Calu3 (cell line): ENCODE measurements at regions not wholly inside any gene's neighbourhood (a gene's known extent, or its start where the extent isn't known, plus 50 kb on each side); places are given as distances from the start of the nearest gene placed in this dataset.

Experiments used
- BruUV-seq: library from RNA; stranded (reverse); fragments of 400-500 nt; replicated peaks from 2 replicates; lab custom pipeline; 2021; lab: Mats Ljungman, UMichigan
- CTCF ChIA-PET: fragments of 300-600 bp; sonication (Branson Sonifier 250); formaldehyde crosslinking; loops from one replicate; lab custom pipeline; 2022; ENCODE audit warnings: antibody characterized with exemption; lab: Charles Lee
- DNase-seq: peaks from one replicate; pipeline ENCODE4 v3.0.0; 2022
- H3K27ac Mint-ChIP-seq: one replicate; pipeline ENCODE4 v1.8.0; 2022; ENCODE audit warnings: mixed read lengths; ENCODE audit not compliant: unreplicated experiment
- H3K27me3 Mint-ChIP-seq: one replicate; pipeline ENCODE4 v1.8.0; 2022; ENCODE audit warnings: mixed read lengths; ENCODE audit not compliant: unreplicated experiment
- H3K36me3 Mint-ChIP-seq: one replicate; pipeline ENCODE4 v1.8.0; 2022; ENCODE audit warnings: mild to moderate bottlenecking, moderate library complexity, mixed read lengths; ENCODE audit not compliant: insufficient read depth, unreplicated experiment
- H3K4me1 Mint-ChIP-seq: one replicate; pipeline ENCODE4 v1.8.0; 2022; ENCODE audit warnings: mild to moderate bottlenecking, low read depth, mixed read lengths; ENCODE audit not compliant: unreplicated experiment
- H3K4me3 Mint-ChIP-seq: one replicate; pipeline ENCODE4 v1.8.0; 2022; ENCODE audit warnings: mild to moderate bottlenecking, low read depth, moderate library complexity, mixed read lengths; ENCODE audit not compliant: unreplicated experiment
- H3K9me3 Mint-ChIP-seq: one replicate; pipeline ENCODE4 v1.8.0; 2022; ENCODE audit warnings: low read depth, mixed read lengths; ENCODE audit not compliant: unreplicated experiment
- CTCF ChIP-seq: fragments of 200-600 bp; IDR thresholded peaks from one replicate; pipeline ENCODE4 v1.8.0; 2022; ENCODE audit warnings: antibody characterized with exemption; ENCODE audit not compliant: unreplicated experiment
- intact Hi-C: fragments of 100-400 bp; cut with micrococcal nuclease; formaldehyde crosslinking; loops from one replicate; pipeline ENCODE4 v1.10.0; 2022; ENCODE audit not compliant: unreplicated experiment

DNA sequence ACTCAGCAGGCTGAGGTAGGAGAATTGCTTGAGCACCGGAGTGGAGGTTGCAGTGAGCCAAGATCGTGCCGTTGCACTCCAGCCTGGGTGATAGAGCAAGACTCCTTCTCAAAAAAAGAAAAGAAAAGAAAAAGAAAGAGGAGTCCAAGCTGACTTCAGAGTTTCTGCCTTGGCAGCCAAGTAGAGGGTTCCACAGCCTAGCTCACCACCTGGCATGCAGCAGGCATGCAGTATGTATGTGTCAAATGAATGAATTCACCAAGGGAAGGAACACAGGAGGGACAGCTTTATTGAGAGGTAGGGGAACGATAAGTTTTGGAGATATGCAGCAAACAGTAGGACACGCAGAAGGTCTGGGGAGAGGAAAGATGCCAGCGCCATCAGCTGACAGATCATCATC is 230.4 kb downstream of the BUD13 start:
- no peak for TF ChIP-seq CTCF
- CTCF ChIA-PET: no interaction called here
- Mint-ChIP-seq H3K4me3 (no peak overlapping the region), H3K4me1 (no peaks in the 10 kb centered on the region), H3K9me3 (no peaks in the 10 kb centered on the region), H3K27ac (no peak overlapping the region), H3K36me3 (no peaks in the 10 kb centered on the region), H3K27me3 (peaks cover 37% of the 10 kb centered on the region)
- intact Hi-C loops: no loop called here
- BruUV-seq: no TSS peak
- no peak for DNase-seq

GRCh38 chr11:116541460-116541859 is 231.3 kb downstream of the BUD13 start:
- CTCF ChIA-PET: no interaction called here
- BruUV-seq: no TSS peak

GRCh38 chr11:116540645-116541304 is 232.0 kb downstream of the BUD13 start:
- CTCF ChIA-PET: no interaction called here
- H3K27ac Mint-ChIP-seq: no peak overlapping the region
- no peaks in the 10 kb centered on the region for H3K9me3 Mint-ChIP-seq
- intact Hi-C loops: no loop called here
- H3K27me3 Mint-ChIP-seq: peaks cover 48% of the 10 kb centered on the region
- no peaks in the 10 kb centered on the region for H3K4me1 Mint-ChIP-seq
- no peak for TF ChIP-seq CTCF
- no TSS peak for BruUV-seq
- no peak overlapping the region for H3K4me3 Mint-ChIP-seq
- H3K36me3 Mint-ChIP-seq: no peaks in the 10 kb centered on the region
- DNase-seq: no peak

More at GRCh38 chr11:116541460-116541859, 231.3 kb downstream of the BUD13 start:
- Mint-ChIP-seq H3K4me1 (no peaks in the 10 kb centered on the region), H3K36me3 (no peaks in the 10 kb centered on the region), H3K27ac (no peak overlapping the region), H3K4me3 (no peak overlapping the region), H3K9me3 (no peaks in the 10 kb centered on the region), H3K27me3 (peaks cover 41% of the 10 kb centered on the region)
- intact Hi-C loops: no loop called here
- DNase-seq: no peak
- TF ChIP-seq CTCF: no peak

GRCh38 chr11:116539836-116540418 is 232.9 kb downstream of the BUD13 start:
- no peak for TF ChIP-seq CTCF
- Mint-ChIP-seq H3K4me3 (no peak overlapping the region), H3K9me3 (no peaks in the 10 kb centered on the region), H3K27ac (no peak overlapping the region), H3K27me3 (peaks cover 56% of the 10 kb centered on the region), H3K4me1 (no peaks in the 10 kb centered on the region), H3K36me3 (no peaks in the 10 kb centered on the region)
- intact Hi-C loops: no loop called here
- no peak for DNase-seq
- CTCF ChIA-PET: no interaction called here
- BruUV-seq: no TSS peak
